ENCODE measurements at regions not wholly inside any gene's neighbourhood (a gene's known extent, or its start where the extent isn't known, plus 50 kb on each side); places are given as distances from the start of the nearest gene placed in this dataset.

DNA sequence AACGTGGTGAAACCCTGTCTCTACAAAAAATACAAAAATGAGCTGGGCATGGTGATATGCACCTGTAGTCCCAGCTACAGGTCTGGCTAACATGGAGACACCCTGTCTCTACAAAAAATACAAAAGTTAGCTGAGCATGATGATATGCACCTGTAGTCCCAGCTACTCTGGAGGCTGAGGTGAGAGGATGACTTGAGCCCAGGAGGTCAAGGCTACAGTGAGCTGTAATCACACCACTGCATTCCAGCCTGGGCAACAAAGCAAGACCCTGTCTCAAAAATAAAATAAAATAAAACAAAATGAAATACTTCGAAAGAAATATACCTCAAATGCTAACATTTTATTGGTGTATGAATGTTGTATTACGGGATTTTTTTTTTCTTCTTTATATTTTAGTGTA lies 107.6 kb upstream of the EGLN3 start:
- no peaks in the 10 kb centered on the region for H3K9me1 ChIP-seq (replicated peaks; ENCODE audit: control insufficient read depth, extremely low read depth, insufficient read depth, low read length)
- no peaks in the 10 kb centered on the region for H3K36me3 ChIP-seq (ENCODE audit: control insufficient read depth in 2 of 2, extremely low read depth in 1 of 2, insufficient read depth in 2 of 2, low read length in 2 of 2)
- no peaks in the 10 kb centered on the region for H4K20me1 ChIP-seq (replicated peaks; ENCODE audit: control insufficient read depth, extremely low read depth, insufficient read depth, low read length)
- no peak for TF ChIP-seq JUN (IDR thresholded peaks at IDR 0.05; ENCODE audit: borderline replicate concordance, insufficient read depth, insufficient read length, low read depth)
- TF ChIP-seq, protein P1, sequence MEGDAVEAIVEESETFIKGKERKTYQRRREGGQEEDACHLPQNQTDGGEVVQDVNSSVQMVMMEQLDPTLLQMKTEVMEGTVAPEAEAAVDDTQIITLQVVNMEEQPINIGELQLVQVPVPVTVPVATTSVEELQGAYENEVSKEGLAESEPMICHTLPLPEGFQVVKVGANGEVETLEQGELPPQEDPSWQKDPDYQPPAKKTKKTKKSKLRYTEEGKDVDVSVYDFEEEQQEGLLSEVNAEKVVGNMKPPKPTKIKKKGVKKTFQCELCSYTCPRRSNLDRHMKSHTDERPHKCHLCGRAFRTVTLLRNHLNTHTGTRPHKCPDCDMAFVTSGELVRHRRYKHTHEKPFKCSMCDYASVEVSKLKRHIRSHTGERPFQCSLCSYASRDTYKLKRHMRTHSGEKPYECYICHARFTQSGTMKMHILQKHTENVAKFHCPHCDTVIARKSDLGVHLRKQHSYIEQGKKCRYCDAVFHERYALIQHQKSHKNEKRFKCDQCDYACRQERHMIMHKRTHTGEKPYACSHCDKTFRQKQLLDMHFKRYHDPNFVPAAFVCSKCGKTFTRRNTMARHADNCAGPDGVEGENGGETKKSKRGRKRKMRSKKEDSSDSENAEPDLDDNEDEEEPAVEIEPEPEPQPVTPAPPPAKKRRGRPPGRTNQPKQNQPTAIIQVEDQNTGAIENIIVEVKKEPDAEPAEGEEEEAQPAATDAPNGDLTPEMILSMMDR (IDR thresholded peaks at IDR 0.05; ENCODE audit: extremely low read depth in 1 of 2, insufficient read depth in 1 of 2, low read depth in 1 of 2, low read length in 2 of 2), result no peak
- TF ChIP-seq MYC (IDR thresholded peaks at IDR 0.05; ENCODE audit: low read depth, low read length), result no peak
- TF ChIP-seq FOS (IDR thresholded peaks at IDR 0.05; ENCODE audit: borderline replicate concordance, insufficient read depth, low read length), result no peak
- TF ChIP-seq GATA2 (IDR thresholded peaks at IDR 0.05; ENCODE audit: insufficient read depth, insufficient read length, low read depth, low read length), result no peak
- no peak for TF ChIP-seq EZH2 (IDR thresholded peaks at IDR 0.05; ENCODE audit: borderline replicate concordance, low read depth, low read length, severe bottlenecking)
- TF ChIP-seq, protein P2, sequence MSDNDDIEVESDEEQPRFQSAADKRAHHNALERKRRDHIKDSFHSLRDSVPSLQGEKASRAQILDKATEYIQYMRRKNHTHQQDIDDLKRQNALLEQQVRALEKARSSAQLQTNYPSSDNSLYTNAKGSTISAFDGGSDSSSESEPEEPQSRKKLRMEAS (IDR thresholded peaks at IDR 0.05; ENCODE audit: insufficient read depth, insufficient read length), result no peak
- TF ChIP-seq POLR2A (IDR thresholded peaks at IDR 0.05; ENCODE audit: low read depth, low read length), result no peak
- TF ChIP-seq POLR2AphosphoS5 (IDR thresholded peaks at IDR 0.05; ENCODE audit: insufficient read depth, low read depth, low read length), result no peak
- DNase-seq (ENCODE audit: low read depth, low spot score) (no peak), FAIRE-seq (no peak)
- H3K9me3 ChIP-seq (replicated peaks; ENCODE audit: control insufficient read depth, insufficient read depth, low read length), result no peaks in the 10 kb centered on the region
- no peak overlapping the region for H3K4me2 ChIP-seq (ENCODE audit: insufficient read depth, low read length)
- H3K27ac ChIP-seq (ENCODE audit: insufficient read depth, low read depth, low read length), result no peak overlapping the region
- H2AFZ ChIP-seq (ENCODE audit: low read depth, low read length), result no peak overlapping the region
- dilution Hi-C loops (cut with MboI; ENCODE audit: extremely low pct_ligation_motif_present, low sequenced_read_pairs), result no loop called here
- ChIA-PET CTCF (interaction anchor here (1.0 to 3.1 kb wide), 3 partner anchors 11 to 40 kb away, joined by 4 to 21 read pairs (median 4); no protein-coding TSS in a partner anchor), POLR2A (no interaction called here)
- H3K4me3 ChIP-seq (replicated peaks in 1 of 3; ENCODE audit: insufficient read depth in 1 of 3, low read depth in 1 of 3, low read length in 3 of 3), result no peak overlapping the region
- H3K4me1 ChIP-seq (ENCODE audit: control insufficient read depth, extremely low read depth, insufficient read depth, low read length), result peaks cover 2% of the 10 kb centered on the region
- intact Hi-C loops (cut with micrococcal nuclease), result loop anchor here (10.0 kb wide), 1 partner anchor 1124 kb away; the partner anchor contains the start of gene NPAS3
- BruUV-seq (replicated peaks), result no TSS peak
- peaks cover 0 to 6% of the 10 kb centered on the region in 2 experiments for H3K27me3 ChIP-seq (ENCODE audit: control insufficient read depth in 2 of 2, insufficient read depth in 2 of 2, low read length in 2 of 2)
- no peaks in the 10 kb centered on the region for H3K79me2 ChIP-seq (ENCODE audit: control insufficient read depth, insufficient read depth, low read length)
- no peak overlapping the region for H3K9ac ChIP-seq (replicated peaks; ENCODE audit: extremely low read depth, insufficient read depth, low read length)

All from endothelial cell of umbilical vein (primary cell).